HG03097 (cell line): ENCODE measurements at regions not wholly inside any gene's neighbourhood (a gene's known extent, or its start where the extent isn't known, plus 50 kb on each side); places are given as distances from the start of the nearest gene placed in this dataset.
A peak's percentile ranks its signal among the peaks of the same experiment; 100 is the strongest.
"Not testable (repeated sequence)": the region's sequence is repeated elsewhere in the genome, so short reads cannot be mapped to it uniquely, and the experiment has no call there.

Experiments
- ATAC-seq: cut with Tn5 transposase; IDR thresholded peaks from one replicate; pipeline ENCODE4 v1.9.1; 2021; ENCODE audit not compliant: unreplicated experiment, low FRiP score

- ATAC-seq: no peak
These were observed 50.1 kb upstream of the LTA4H start for GRCh38 chr12:96085475-96085874.

DNA sequence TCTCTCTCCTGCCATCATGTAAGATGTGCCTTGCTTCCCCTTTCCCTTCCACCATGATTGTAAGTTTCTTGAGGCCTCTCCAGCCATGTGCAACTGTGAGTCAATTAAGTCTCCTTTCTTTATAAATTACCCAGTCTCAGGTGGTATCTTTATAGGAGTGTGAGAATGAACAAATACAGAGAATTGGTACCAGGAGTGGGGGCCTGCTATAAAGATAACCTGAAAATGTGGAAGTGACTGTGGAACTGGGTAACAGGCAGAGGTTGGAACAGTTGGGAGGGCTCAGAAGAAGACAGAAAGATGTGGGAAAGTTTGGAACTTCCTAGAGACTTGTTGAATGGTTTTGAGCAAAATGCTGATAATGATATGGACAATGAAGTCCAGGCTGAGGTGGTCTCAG is 50.8 kb upstream of the LTA4H start:
- ATAC-seq: not testable (repeated sequence)

- ATAC-seq: no peak
These were observed 56.4 kb upstream of the LTA4H start for GRCh38 chr12:96091833-96092232.

GRCh38 chr12:96093543-96094196 is 58.3 kb upstream of the LTA4H start:
- no peak for ATAC-seq

- ATAC-seq: no peak
These were observed 58.8 kb upstream of the LTA4H start for GRCh38 chr12:96094201-96094600.

DNA sequence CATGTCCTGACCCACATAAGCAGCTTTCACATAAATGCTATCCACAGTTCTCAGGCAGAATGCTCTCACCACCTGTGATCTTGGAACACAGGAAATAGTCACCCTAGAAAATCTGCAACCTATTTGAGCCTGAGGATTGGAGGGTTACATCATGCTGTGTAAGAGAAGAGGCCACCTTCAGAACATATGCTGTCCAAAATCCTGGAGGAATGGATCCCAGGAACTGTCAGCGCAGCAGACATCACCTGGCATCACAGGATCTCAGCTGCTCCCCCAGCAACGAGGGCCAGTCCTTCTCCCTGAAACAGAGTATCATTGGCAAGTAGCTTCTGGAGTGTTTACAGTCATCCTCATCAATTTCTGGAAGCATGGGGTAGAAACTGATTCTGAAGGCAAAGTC is 63.2 kb upstream of the LTA4H start:
- no peak for ATAC-seq

GRCh38 chr12:96099421-96099820 is 64.0 kb upstream of the LTA4H start:
- ATAC-seq: no peak

DNA sequence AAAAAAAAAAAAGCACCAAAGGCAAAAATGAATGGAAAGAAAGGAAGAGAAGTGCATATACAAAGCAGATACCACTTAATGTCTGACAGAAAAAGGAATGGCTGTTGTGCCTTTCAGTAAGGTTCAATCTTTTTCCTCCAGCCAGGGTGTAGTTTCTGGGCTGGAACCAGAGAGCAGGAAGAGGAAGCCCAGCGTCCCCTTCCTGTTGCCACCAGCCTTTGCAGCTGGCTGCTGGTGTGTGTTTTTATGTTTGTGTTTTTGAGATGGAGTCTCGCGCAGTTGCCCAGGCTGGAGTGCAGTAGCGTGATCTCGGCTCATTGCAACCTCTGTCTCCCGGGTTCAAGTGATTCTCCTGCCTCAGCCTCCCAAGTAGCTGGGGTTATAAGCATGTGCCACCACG is 64.6 kb upstream of the LTA4H start:
- no peak for ATAC-seq

- ATAC-seq: no peak
These were observed 66.4 kb upstream of the LTA4H start for GRCh38 chr12:96101806-96102205.

- no peak for ATAC-seq
These were observed 67.8 kb upstream of the LTA4H start for GRCh38 chr12:96103067-96103644.

DNA sequence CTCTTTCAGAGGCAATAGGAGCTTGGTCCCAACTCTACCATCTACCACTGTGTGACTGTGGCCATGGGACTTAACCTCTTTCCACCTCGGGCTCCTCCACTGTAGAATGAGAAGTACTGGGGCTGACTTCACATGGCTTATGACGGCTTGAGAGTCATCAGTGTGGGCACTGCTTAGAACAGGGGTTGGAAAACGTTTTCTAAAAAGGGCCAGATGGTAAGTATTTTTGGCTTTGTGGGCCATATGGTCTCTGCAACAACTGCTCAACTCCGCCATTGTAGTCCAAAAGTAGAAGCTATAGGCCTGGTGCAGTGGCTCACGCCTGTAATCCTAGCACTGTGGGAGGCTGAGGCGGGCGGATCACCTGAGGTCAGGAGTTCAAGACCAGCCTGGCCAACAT is 69.2 kb upstream of the LTA4H start:
- no peak for ATAC-seq

GRCh38 chr12:96106137-96106536 is 70.8 kb upstream of the LTA4H start:
- ATAC-seq: no peak

DNA sequence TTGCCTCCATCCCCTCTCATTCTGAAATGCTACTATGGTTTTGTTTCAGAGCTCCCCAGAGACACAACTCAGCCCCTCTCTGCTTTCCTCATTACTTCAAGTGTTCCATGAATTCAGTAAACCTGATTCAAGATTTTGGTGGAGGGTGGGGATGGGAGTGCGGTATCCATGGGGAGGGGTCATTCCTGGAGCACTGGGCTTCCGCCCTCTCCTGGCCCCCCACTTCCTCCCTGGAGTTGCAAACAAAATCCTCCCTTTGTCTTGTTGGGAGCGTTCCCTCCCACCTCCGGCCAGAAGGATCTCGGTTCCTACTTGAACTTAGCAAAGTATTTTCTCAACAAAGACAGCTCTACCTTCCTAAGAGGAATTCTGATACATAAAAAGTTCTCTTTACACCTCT is 71.8 kb upstream of the LTA4H start:
- no peak for ATAC-seq

GRCh38 chr12:96108321-96108720 is 72.9 kb upstream of the LTA4H start:
- no peak for ATAC-seq

DNA sequence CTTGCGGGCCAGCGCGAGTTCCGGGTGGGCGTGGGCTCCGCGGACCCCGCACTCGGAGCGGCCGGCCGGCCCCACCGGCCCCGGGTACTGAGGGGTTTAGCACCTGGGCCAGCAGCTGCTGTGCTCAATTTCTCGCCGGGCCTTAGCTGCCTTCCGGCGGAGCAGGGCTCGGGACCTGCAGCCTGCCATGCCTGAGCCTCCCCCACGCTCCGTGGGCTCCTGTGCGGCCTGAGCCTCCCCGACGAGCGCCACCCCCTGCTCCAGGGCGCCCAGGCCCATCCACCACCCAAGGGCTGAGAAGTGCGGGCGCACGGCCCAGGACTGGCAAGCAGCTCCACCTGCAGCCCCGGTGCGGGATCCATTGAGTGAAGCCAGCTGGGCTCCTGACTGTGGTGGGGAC is 73.6 kb upstream of the LTA4H start:
- ATAC-seq: not testable (repeated sequence)

GRCh38 chr12:96112733-96113132 is 77.3 kb upstream of the LTA4H start:
- no peak for ATAC-seq

DNA sequence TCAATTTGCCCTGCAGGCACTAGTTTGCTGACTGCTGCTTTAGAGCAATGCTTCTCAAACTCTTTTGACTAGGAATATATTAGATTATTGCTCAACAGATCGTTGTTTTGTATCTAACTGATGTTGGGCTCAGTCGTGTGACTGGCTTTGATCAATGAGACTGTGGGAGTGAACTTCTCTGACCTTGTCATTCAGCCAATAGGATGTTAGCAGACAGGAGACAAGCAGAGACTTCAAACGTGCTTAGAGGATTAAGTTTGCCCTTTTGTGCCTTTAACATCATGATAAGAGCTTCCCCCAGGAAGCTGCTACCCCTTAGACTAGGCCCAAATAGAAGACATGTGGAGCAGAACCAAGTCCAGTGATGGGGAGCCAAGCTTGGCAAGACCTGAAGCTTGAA is 76.7 kb upstream of the ELK3 start:
- ATAC-seq: no peak

DNA sequence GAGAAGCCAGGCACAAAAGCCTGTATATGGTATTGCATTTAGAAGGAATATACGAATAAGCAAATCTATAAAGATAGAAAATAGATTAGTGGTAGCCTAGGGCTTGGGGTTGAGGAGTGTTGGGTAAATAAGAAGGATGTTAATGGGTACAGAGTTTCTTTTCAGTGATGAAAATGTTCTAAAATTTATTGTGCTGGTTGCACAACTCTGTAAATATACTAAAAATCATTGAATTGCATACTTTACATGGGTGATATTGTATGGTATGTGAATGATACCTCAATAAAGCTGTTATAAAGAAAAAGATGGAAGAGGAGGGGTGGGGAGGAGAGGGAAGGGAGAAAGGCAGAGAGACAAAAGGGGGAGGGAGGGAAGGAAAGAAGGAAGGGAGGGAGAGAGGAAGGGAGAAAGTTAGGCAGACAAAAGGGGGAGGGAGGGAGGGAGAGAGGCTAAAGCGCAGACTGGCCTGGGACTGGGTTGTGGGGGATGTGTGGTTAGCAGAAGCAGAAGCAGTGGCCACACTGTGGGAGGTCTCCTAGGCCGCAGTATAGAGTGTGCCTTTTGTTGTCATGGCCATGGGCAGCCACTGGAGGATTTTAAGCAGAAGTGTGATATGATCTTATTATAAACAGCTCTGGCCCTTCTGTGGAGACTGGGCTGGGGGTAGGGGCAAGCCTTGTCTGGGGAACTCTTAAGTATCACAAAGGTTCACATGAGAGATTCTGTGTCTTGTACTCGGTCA is 73.6 kb upstream of the ELK3 start:
- ATAC-seq: peak; percentile 53

DNA sequence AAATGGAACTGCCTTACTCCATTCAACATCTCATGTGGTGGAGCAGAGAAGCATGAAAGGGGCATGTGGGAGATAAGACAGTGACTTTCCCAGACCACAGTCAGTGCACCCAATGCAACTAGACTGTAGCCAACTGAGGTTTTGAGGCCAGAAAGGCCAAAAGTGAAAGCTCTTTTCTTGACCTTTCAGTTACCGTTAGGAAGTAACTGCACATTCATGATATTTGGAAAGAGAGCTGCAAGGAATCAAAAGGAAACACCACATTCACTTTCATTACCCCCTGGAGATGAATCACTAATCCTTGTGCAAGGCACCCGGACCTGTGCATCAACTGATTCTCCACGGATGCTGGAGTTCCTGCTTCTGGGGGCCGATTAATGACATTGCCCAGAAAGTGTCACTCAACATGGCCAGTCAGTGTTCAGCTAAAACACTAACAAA is 72.9 kb upstream of the ELK3 start:
- ATAC-seq: peak; percentile 54

DNA sequence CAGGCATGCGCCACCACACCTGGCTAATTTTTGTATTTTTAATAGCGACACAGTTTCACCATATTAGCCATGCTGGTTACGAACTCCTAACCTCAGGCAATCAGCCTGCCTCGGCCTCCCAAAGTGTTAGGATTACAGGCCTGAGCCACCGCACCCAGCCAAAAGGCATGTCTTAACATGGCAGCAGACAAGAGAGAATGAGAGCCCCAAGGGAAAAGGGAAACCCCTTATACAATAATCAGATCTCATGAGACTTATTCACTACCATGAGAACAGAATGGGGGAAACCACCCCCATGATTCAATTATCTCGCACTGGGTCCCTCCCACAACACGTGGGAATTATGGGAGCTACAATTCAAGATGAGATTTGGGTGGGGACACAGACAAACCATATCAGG is 65.9 kb upstream of the ELK3 start:
- ATAC-seq: not testable (repeated sequence)

GRCh38 chr12:96130396-96131059 is 63.6 kb upstream of the ELK3 start:
- no peak for ATAC-seq
